SU-DHL-6 (cell line): ENCODE measurements at regions not wholly inside any gene's neighbourhood (a gene's known extent, or its start where the extent isn't known, plus 50 kb on each side); places are given as distances from the start of the nearest gene placed in this dataset.

ENCODE experiments used
- H2AFZ ChIP-seq: fragments of 200-600 bp; sonication (generic); 2 replicates; pipeline ENCODE4 v1.6.1; 2014; ENCODE audit warnings: low read depth, mild to moderate bottlenecking, moderate library complexity, mixed read lengths, antibody characterized with exemption, low read length; ENCODE audit not compliant: severe bottlenecking
- H3F3A ChIP-seq: fragments of 200-600 bp; shearing (Covaris generic); 2 replicates; pipeline ENCODE4 v1.6.0; 2016; ENCODE audit warnings: antibody characterized with exemption, mild to moderate bottlenecking; ENCODE audit not compliant: insufficient read depth
- H3K27ac ChIP-seq: fragments of 200-600 bp; sonication (generic); 2 replicates; pipeline ENCODE4 v1.5.1; 2016; ENCODE audit warnings: low read depth, mild to moderate bottlenecking, low read length, moderate library complexity, mixed read lengths
- H3K27me3 ChIP-seq: fragments of 200-600 bp; sonication (generic), shearing (Covaris generic); 2 replicates; pipeline ENCODE4 v1.6.0; 2014; ENCODE audit warnings: mild to moderate bottlenecking, low read length
- H3K36me3 ChIP-seq: fragments of 200-600 bp; sonication (generic); 2 replicates; pipeline ENCODE4 v1.6.1; 2014; ENCODE audit warnings: mild to moderate bottlenecking, low read length, mixed read lengths
- H3K4me2 ChIP-seq: fragments of 300-600, 200-600 bp; shearing (Covaris generic), sonication (generic); 2 replicates; pipeline ENCODE4 v1.6.0; 2014; ENCODE audit warnings: low read length, low read depth, mild to moderate bottlenecking; ENCODE audit not compliant: poor library complexity, severe bottlenecking
- H3K4me3 ChIP-seq: fragments of 200-600 bp; sonication (generic); 2 replicates; pipeline ENCODE4 v1.5.1; 2014; ENCODE audit warnings: antibody characterized with exemption, low read length, mild to moderate bottlenecking, mixed read lengths; ENCODE audit not compliant: insufficient read depth, poor library complexity, severe bottlenecking
- H3K79me2 ChIP-seq: fragments of 200-600 bp; sonication (generic); 2 replicates; pipeline ENCODE4 v1.6.1; 2014; ENCODE audit warnings: mild to moderate bottlenecking, low read length, moderate library complexity; ENCODE audit not compliant: insufficient read depth
- H3K9ac ChIP-seq: fragments of 200-600 bp; sonication (generic); 2 replicates; pipeline ENCODE4 v1.7.0; 2014; ENCODE audit warnings: mild to moderate bottlenecking, low read length
- H3K9me2 ChIP-seq: fragments of 200-600 bp; sonication (generic); replicated peaks from 2 replicates; pipeline ENCODE4 v1.6.1; 2014; ENCODE audit warnings: low read length; ENCODE audit not compliant: insufficient read depth
- H3K9me3 ChIP-seq: fragments of 200-600 bp; sonication (generic); 2 replicates; pipeline ENCODE4 v1.6.1; 2014; ENCODE audit warnings: low read length, mixed read lengths; ENCODE audit not compliant: insufficient read depth
- H4K20me1 ChIP-seq: fragments of 200-600 bp; sonication (generic); 2 replicates; pipeline ENCODE4 v1.6.1; 2014; ENCODE audit warnings: low read depth, mild to moderate bottlenecking, antibody characterized with exemption, low read length, moderate library complexity, mixed read lengths
- EZH2phosphoT487 ChIP-seq: fragments of 200-600 bp; sonication (generic), shearing (Covaris generic); conservative IDR thresholded peaks from 2 replicates; pipeline ENCODE4 v1.6.1; 2018; ENCODE audit warnings: mild to moderate bottlenecking, antibody characterized with exemption, low read length, moderate library complexity, mixed read lengths
- TF ChIP-seq, protein P1 (sequence below): fragments of 200-600 bp; sonication (generic); IDR thresholded peaks from one replicate; pipeline ENCODE4 v1.5.1; 2017; ENCODE audit warnings: antibody characterized with exemption, mild to moderate bottlenecking, low read length, moderate library complexity; ENCODE audit not compliant: insufficient read depth, poor library complexity, severe bottlenecking

DNA sequence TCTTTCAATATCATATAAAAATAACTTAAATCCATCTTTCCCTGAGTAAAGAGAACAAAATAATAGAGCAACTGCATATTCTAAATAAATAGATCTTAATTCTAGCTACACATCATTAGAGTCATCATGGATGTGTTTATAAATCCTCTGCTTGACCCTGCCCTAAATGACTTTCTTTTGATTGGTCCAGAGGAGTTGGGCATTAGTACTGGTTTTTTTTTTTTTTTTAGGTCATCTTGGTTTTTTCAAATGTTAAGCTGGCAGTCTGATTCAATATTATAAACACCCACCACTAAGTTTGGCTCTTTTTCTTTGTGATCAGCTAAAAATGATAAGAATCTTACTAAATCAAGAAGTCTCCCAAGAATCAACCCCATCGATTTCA lies 504.0 kb upstream of the CBLB start:
- Histone ChIP-seq H3K9ac (no peak overlapping the region), H3K27me3 (no peaks in the 10 kb centered on the region), H3K36me3 (no peaks in the 10 kb centered on the region), H3K9me2 (no peaks in the 10 kb centered on the region), H3F3A (no peaks in the 10 kb centered on the region), H4K20me1 (no peaks in the 10 kb centered on the region), H2AFZ (no peak overlapping the region), H3K9me3 (no peaks in the 10 kb centered on the region), H3K4me3 (no peak overlapping the region), H3K27ac (no peak overlapping the region), H3K79me2 (no peaks in the 10 kb centered on the region), H3K4me2 (no peak overlapping the region)
- TF ChIP-seq EZH2phosphoT487: no peak
- TF ChIP-seq, protein P1, sequence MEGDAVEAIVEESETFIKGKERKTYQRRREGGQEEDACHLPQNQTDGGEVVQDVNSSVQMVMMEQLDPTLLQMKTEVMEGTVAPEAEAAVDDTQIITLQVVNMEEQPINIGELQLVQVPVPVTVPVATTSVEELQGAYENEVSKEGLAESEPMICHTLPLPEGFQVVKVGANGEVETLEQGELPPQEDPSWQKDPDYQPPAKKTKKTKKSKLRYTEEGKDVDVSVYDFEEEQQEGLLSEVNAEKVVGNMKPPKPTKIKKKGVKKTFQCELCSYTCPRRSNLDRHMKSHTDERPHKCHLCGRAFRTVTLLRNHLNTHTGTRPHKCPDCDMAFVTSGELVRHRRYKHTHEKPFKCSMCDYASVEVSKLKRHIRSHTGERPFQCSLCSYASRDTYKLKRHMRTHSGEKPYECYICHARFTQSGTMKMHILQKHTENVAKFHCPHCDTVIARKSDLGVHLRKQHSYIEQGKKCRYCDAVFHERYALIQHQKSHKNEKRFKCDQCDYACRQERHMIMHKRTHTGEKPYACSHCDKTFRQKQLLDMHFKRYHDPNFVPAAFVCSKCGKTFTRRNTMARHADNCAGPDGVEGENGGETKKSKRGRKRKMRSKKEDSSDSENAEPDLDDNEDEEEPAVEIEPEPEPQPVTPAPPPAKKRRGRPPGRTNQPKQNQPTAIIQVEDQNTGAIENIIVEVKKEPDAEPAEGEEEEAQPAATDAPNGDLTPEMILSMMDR: no peak

DNA sequence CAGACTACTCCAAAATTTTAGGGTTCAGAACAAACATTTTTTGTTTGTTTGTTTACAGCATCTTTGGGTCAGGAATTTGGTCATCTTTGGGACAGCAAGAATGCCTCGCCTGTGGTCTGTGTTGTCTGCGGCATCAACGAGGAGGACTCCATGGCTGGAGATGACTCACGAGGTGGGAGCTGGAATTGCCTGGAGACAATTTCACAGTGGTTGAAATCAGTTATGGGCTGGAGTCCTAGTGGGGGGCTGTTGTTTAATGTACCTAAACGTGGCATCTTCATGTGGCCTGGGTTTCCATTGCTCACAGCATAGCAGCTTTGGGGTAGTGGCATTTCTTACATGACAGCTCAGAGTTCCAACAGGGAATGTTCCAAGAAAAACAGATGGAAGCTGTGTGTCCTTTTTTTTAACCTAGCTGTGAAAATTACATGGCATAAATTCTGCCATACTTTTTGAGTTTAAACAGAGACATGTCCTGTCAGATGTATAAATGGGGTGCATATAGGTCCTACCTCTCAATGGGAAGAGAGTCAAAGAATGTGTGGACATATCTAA lies 507.3 kb upstream of the CBLB start:
- no peaks in the 10 kb centered on the region for H3K9me2 ChIP-seq
- no peaks in the 10 kb centered on the region for H3K36me3 ChIP-seq
- H4K20me1 ChIP-seq: no peaks in the 10 kb centered on the region
- H3K9ac ChIP-seq: no peak overlapping the region
- no peaks in the 10 kb centered on the region for H3K79me2 ChIP-seq
- no peaks in the 10 kb centered on the region for H3K9me3 ChIP-seq
- H3K4me2 ChIP-seq: no peak overlapping the region
- no peak for TF ChIP-seq EZH2phosphoT487
- TF ChIP-seq, protein P1: no peak
- no peak overlapping the region for H3K27ac ChIP-seq
- no peaks in the 10 kb centered on the region for H3F3A ChIP-seq
- no peaks in the 10 kb centered on the region for H3K27me3 ChIP-seq
- H2AFZ ChIP-seq: no peak overlapping the region
- no peak overlapping the region for H3K4me3 ChIP-seq

DNA sequence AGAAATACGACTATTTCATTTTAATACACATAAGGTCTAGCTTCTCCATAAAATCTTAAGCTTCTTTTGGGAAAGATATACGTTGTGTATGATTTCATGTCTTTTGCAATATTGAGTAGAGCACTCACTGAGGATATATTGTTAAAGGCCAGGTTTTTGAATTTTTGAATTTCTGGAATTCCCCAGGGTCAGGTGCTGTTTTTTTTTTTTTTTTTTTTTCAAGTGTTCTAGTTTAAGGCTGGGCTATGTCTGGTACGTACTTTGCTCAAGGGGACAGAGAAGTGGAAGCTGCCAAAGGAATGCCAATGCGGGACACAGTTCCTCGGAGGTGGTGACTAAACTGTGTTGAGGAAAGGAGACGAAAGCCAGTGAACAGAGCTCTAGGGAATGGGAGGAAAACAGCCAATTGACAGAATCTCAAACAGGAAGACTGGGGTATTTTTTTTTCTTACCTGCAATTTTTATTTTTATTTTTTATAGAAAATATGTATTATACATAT lies 510.5 kb upstream of the CBLB start:
- TF ChIP-seq EZH2phosphoT487: no peak
- TF ChIP-seq, protein P1: no peak
- no peaks in the 10 kb centered on the region for H3K36me3 ChIP-seq

More for the DNA sequence above, 510.5 kb upstream of the CBLB start:
- H3K79me2 ChIP-seq: no peaks in the 10 kb centered on the region
- H3K27me3 ChIP-seq: no peaks in the 10 kb centered on the region
- no peak overlapping the region for H3K4me2 ChIP-seq
- H3K9me2 ChIP-seq: no peaks in the 10 kb centered on the region
- no peak overlapping the region for H3K9ac ChIP-seq
- no peaks in the 10 kb centered on the region for H4K20me1 ChIP-seq
- H3K4me3 ChIP-seq: no peak overlapping the region
- H2AFZ ChIP-seq: no peak overlapping the region
- H3K27ac ChIP-seq: no peak overlapping the region
- H3F3A ChIP-seq: no peaks in the 10 kb centered on the region
- H3K9me3 ChIP-seq: no peaks in the 10 kb centered on the region
